GM18505 (cell line): ENCODE measurements at regions not wholly inside any gene's neighbourhood (a gene's known extent, or its start where the extent isn't known, plus 50 kb on each side); places are given as distances from the start of the nearest gene placed in this dataset.

Source experiments
- ATAC-seq: cut with Tn5 transposase; IDR thresholded peaks from one replicate; pipeline ENCODE4 v1.9.1; 2021; ENCODE audit not compliant: unreplicated experiment
- POLR2A ChIP-seq: IDR thresholded peaks from 4 replicates; pipeline ENCODE4 v1.6.1; 2011; ENCODE audit warnings: borderline replicate concordance; ENCODE audit not compliant: insufficient read depth, insufficient read length; ENCODE audit errors: extremely low read depth

DNA sequence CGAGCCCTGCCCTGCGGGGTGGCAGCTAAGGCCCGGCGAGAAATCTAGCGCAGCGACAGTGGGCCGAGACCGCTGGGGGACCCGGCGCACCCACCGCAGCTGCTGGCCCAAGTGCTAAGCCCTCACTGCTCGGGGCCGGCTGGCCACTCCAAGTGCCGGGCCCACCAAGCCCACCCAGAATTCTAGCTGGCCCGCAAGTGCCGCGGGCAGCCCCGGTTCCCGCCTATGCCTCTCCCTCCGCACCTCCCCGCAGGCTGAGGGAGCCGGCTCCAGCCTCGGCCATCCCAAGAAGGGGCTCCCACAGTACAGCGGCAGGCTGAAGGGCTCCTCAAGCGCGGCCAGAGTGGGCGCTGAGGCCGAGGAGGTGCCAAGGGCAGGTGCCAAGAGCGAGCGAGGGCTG is 55.2 kb upstream of the RND3 start:
- ATAC-seq = no peak

DNA sequence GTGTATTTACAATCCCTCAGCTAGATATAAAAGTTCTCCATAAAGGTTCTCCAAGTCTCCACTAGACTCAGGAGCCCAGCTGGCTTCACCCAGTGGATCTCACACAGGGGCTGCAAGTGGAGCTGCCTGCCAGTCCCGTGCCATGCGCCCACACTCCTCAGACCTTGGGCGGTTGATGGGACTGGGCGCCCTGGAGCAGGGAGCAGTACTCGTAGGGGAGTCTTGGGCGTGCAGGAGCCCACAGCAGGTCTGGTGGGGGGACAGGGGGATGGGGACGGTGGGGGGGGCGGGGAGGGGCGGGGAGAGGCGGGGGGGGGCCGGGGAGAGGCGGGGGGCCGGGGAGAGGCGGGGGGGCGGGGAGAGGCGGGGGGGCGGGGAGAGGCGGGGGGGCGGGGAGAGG is 54.7 kb upstream of the RND3 start:
- ATAC-seq = no peak
- TF ChIP-seq POLR2A = no peak

More for the DNA sequence above, 55.2 kb upstream of the RND3 start:
- no peak for TF ChIP-seq POLR2A

DNA sequence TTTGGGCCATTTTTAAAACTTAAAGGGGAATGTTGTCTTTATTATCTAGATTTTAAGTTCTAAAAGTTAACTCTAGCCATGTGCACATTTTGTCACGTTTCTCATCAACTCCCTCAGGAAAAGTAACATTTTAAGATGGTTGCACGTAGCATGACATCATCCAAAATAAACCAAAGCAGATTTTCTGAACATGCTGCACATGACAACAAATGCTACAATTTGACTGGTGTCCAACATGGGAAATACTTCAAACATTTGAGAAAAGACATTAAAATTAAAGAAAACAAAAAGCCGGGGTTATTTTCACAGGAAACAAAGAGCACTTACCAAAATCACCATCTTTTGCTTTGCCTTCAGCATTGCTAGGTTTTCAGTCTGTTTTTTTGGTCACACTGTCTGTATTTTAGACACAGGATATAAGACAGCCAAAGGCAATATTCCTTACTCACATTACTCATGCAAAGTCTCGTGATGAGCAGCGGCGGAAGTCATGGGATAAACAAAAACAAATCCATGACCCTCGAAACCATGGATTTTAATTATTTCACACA is 51.3 kb upstream of the RND3 start:
- no peak for ATAC-seq
- no peak for TF ChIP-seq POLR2A
